HG03196 (cell line): ENCODE measurements at regions not wholly inside any gene's neighbourhood (a gene's known extent, or its start where the extent isn't known, plus 50 kb on each side); places are given as distances from the start of the nearest gene placed in this dataset.

Experiments used
- ATAC-seq: cut with Tn5 transposase; IDR thresholded peaks from one replicate; pipeline ENCODE4 v1.9.1; 2021; ENCODE audit not compliant: unreplicated experiment

- ATAC-seq, result no peak
These were observed 50.3 kb upstream of the CXCL12 start for GRCh38 chr10:44435196-44435595.

- ATAC-seq, result no peak
These were observed 51.3 kb upstream of the CXCL12 start for GRCh38 chr10:44436240-44436639.

GRCh38 chr10:44437840-44438511, 53.1 kb upstream of the CXCL12 start:
- no peak for ATAC-seq

- no peak for ATAC-seq
These were observed 54.5 kb upstream of the CXCL12 start for GRCh38 chr10:44439239-44439957.

DNA sequence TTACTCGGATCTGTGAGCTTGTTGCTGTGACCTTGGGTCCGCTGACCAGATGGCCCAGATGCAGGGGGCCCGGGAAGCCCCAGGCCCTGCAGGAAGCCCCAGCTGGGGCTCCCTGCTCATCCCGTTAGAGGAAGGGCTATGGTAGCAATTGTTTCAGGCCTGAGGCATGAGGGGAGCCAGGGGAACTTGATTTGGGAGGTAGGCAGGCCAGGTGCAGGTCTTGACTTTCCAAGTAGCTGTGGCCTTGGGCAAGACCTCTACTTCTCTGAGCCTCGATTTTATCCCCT, 55.0 kb upstream of the CXCL12 start:
- no peak for ATAC-seq

DNA sequence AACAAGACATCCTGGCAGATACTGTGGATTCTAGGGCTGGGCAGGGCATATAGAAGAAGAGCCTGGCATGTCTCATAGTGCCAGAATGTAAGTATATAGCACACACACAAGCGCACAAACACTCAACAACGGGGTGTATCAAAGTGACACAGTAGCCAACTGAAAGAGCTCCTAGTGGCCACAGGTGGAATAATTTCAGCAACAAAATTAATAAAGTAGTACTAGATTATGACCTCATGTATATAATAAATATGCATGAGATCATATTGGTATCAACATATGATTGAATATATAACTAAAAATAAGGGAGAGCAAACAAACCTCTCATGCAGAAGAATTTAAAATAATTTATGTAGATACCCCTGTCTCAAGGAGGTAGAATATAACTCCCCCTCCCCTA, 72.4 kb upstream of the CXCL12 start:
- ATAC-seq, result no peak

DNA sequence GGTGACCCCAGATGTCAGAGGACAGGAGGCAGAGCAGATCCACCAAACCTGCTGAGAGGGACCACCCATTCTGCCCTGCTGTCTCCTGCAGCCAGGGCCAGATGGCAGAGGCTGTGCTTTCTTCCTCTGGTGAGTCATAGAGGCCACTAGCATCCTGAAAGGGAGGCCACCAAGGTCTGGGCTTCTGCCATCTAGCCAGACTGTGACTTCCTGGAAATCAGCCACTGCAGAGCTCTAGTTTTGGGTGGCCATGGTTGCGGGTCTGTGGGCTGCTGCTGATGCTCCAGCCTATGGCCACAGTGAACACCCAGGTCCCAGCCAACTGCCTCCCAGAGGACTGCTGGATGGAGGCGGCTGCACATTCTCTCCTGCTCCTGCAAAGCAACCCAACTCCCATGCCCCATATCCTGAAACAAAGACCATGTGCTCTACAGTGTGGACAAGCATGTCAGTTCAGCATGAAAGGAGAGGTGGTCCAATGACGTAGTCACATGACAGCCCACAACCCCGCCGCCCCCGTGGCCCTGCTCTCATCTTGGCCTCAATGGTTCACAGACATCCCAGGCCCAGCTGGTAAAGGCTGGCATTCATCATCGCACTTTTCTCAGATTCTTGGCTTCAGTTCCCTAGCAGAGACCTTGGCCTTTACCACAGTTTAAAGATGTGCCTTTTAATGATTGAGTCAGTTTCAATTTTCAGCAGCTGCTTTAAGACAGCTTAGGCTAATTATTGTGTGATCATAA, 73.9 kb upstream of the CXCL12 start:
- no peak for ATAC-seq

GRCh38 chr10:44459671-44460070, 74.8 kb upstream of the CXCL12 start:
- no peak for ATAC-seq

DNA sequence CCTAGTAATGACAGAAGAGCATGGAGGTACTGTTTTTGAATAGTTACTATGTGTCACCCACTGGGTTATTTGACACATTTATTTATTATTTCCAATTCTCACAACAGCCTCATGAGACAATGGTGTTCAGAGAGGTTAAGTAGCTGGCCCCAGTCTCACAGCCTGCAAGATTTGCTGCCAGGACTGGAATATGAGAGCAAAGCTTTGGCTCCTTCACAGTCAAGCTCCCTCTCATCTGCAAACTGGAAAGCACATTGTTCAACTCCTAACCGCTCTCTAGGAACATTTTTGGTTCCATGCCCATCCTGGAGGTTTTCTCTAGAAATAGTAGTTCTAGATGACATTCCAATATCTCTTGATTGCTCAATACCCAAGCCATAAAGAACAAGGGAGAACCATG, 75.5 kb upstream of the CXCL12 start:
- ATAC-seq, result no peak

DNA sequence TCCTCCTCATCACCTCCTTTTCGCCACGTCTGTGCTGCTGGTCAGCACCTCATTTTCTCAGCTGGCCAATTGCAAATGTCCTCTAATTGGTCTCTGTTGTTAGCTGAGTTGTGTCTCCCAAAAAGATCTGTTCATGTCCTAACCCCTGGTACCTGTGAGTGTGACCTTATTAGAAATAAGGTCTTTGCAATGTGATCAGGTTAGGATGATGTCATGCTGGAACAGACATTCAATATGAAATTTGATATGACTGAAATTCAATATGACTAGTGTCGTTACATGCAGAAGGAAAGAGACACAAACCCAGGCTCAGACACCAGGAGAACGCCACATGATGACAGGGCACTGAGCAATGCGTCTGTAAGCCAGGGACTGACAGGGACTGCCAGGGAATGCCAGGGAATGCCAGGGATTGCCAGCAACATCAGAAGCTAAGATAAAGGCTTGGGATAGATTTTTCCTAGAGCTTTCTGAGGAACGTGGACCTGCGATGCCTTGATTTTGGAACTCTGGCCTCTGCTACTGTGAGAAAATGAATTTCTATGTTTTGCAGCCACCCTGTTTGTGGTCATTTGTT, 77.5 kb upstream of the CXCL12 start:
- no peak for ATAC-seq

GRCh38 chr10:44463511-44464121, 78.7 kb upstream of the CXCL12 start:
- ATAC-seq, result no peak

DNA sequence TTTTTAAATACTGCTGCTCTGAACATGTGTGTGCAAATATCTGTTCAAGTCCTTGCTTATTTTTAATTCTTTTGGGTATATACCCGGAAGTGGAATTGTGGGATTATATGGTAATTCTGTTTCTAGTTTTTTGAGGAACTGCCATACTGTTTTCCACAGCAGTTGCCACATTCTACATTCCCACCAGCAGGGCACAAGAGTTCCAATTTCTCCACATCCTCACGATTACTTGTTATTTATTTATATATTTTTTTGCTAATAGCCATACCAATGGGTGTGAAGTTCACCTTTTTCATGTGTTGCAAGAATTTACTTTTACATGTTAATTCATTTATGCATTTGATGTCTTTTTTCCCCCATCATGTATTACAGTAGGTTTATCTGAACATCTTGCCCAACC, 79.6 kb upstream of the CXCL12 start:
- no peak for ATAC-seq

DNA sequence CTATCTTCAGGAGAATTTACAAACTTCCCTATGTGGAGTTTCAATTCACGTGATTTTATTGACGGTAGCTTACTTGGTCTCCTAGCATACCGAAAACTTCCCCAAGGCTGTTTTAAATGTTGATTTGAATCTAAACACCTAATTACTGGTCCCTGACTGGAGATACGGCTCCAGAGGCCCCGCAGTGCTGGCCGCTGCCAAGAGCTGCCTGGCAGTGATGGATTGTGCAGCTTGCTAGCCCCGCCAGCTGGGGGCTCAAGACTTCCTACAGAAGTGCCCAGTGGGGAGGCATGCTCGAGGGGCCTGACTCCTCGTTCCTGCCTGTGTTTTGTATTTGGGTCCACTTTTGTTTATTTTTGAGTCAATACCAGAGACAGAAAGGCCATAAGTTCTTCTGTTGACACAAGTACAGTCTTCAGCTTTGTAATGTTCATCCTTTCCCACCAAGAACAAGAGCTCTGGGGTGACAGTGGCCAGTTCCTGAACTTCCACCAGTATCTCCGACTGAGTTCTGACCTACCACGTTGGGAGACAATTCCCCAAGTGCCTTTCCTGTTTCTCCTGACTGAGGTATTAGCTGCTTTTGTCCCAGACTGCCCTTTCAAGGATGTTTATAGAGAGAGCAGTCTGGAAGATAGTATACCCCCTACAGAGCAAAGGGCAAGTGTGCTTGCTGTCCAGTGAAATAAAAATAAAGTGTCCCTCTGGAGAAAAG, 80.7 kb upstream of the CXCL12 start:
- ATAC-seq, result no peak

GRCh38 chr10:44466236-44466635, 81.3 kb upstream of the CXCL12 start:
- ATAC-seq, result no peak

DNA sequence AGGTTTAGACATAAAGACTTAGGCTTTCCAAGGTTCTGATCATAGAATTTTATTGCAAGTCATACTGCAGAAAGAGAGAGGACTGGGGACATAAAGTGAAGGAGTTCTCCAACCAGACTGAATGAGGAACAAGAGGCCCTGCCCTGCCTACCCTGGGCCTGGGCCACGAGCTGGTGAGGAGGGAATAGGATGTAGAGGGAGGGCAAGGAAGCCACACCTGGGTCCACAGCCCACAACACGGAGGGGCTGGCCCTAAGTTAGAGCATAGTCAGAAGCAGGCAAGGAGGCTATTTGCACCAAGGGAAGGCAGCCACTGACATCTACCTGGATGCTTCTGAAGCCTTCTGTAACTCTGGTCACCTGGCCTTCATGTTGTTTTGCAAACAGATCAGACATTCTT, 82.2 kb upstream of the CXCL12 start:
- ATAC-seq, result no peak

- ATAC-seq, result no peak
These were observed 83.0 kb upstream of the CXCL12 start for GRCh38 chr10:44467900-44468299.

- no peak for ATAC-seq
These were observed 83.6 kb upstream of the CXCL12 start for GRCh38 chr10:44468525-44468924.

DNA sequence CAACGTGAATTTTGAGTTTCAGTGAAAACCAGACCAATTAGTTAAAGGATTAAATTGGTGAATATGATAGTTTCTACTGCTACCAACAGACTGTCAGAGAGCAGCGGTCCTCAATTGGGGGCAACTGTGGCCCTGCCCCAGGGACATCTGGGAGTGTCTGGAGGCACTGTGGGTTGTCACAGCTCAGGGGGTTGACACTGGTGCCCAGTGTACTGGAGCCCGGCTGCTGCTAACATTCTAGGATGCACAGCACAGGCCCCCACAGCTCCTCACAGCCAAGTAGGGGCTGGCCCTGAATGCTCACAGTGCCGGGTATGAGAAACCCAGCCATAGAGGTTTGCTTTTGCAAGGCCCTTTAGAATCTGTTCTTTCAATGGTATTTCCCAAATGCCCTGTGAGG, 84.1 kb upstream of the CXCL12 start:
- ATAC-seq, result no peak

DNA sequence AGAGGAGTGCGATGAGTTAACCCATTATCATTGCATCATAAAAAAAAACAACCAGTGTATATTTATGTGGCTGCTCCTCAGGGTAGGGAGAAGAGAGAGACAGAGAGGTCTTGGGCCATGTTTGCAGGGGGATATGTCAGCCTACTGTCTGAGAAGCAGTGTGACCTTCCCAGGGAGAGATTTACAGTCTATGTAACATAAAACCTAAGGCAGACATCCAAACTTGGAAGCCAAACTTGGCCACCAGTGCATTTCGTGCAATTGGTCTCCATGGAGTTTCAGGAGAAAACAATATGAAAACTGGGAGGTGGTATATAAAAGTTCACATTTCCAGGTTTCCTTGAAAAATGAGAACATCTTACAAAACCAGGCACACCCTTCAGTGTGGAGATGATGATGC, 85.9 kb upstream of the CXCL12 start:
- no peak for ATAC-seq

GRCh38 chr10:44471410-44471809, 86.5 kb upstream of the CXCL12 start:
- ATAC-seq, result no peak

GRCh38 chr10:44473146-44473545, 88.2 kb upstream of the CXCL12 start:
- no peak for ATAC-seq
